EH (cell line): ENCODE measurements at regions not wholly inside any gene's neighbourhood (a gene's known extent, or its start where the extent isn't known, plus 50 kb on each side); places are given as distances from the start of the nearest gene placed in this dataset.
"Not testable (repeated sequence)": the region's sequence is repeated elsewhere in the genome, so short reads cannot be mapped to it uniquely, and the experiment has no call there.

Source experiments
- DNase-seq: peaks from one replicate; pipeline ENCODE4 v3.0.0-alpha.2; 2015; ENCODE audit warnings: low read depth

- DNase-seq = peak; percentile 62
These were observed 100.0 kb upstream of the EDEM3 start for GRCh38 chr1:184854496-184855140.

- DNase-seq = no peak
These were observed 99.4 kb upstream of the EDEM3 start for GRCh38 chr1:184854036-184854435.

GRCh38 chr1:184851822-184852746 lies 97.4 kb upstream of the EDEM3 start:
- DNase-seq = no peak

- no peak for DNase-seq
These were observed 89.3 kb upstream of the EDEM3 start for GRCh38 chr1:184843732-184844495.

GRCh38 chr1:184840596-184840995 lies 85.9 kb upstream of the EDEM3 start:
- DNase-seq = no peak

- DNase-seq = peak; percentile 98
These were observed 83.9 kb upstream of the EDEM3 start for GRCh38 chr1:184838504-184838951.

GRCh38 chr1:184836934-184837895 lies 82.6 kb upstream of the EDEM3 start:
- DNase-seq = no peak

- DNase-seq = peak; percentile 41
These were observed 81.5 kb upstream of the EDEM3 start for GRCh38 chr1:184836141-184836540.

GRCh38 chr1:184833994-184834393 lies 79.3 kb upstream of the EDEM3 start:
- not testable (repeated sequence) for DNase-seq

- no peak for DNase-seq
These were observed 77.9 kb upstream of the EDEM3 start for GRCh38 chr1:184832517-184832916.

- DNase-seq = not testable (repeated sequence)
These were observed 74.8 kb upstream of the EDEM3 start for GRCh38 chr1:184829496-184829895.

GRCh38 chr1:184828369-184828717 lies 73.7 kb upstream of the EDEM3 start:
- DNase-seq = no peak

- peak; percentile 86 for DNase-seq
These were observed 73.1 kb upstream of the EDEM3 start for GRCh38 chr1:184827600-184828368.

- DNase-seq = no peak
These were observed 71.3 kb upstream of the EDEM3 start for GRCh38 chr1:184826001-184826400.

GRCh38 chr1:184825571-184825970 lies 70.9 kb upstream of the EDEM3 start:
- no peak for DNase-seq

- DNase-seq = no peak
These were observed 70.1 kb upstream of the EDEM3 start for GRCh38 chr1:184824691-184825323.

GRCh38 chr1:184823080-184823479 lies 68.4 kb upstream of the EDEM3 start:
- no peak for DNase-seq

GRCh38 chr1:184822267-184822666 lies 67.6 kb upstream of the EDEM3 start:
- no peak for DNase-seq

GRCh38 chr1:184821658-184822057 lies 67.0 kb upstream of the EDEM3 start:
- no peak for DNase-seq

GRCh38 chr1:184820956-184821355 lies 66.3 kb upstream of the EDEM3 start:
- no peak for DNase-seq
